Upper lobe of left lung (tissue), 6 donors: ENCODE measurements at regions not wholly inside any gene's neighbourhood (a gene's known extent, or its start where the extent isn't known, plus 50 kb on each side); places are given as distances from the start of the nearest gene placed in this dataset.

Experiments used
- ATAC-seq, 2 donors: fragments of 200-7000 bp; cut with Tn5 transposase; one replicate each; pipeline ENCODE4 v1.9.1; 2022; ENCODE audit warnings: mild to moderate bottlenecking in 2 of 2, moderate library complexity in 2 of 2; ENCODE audit not compliant: low FRiP score in 2 of 2
- DNase-seq, 2 donors: peaks; one replicate each; pipeline ENCODE4 v3.0.0-alpha.2; 2019 to 2020
- H3K27ac ChIP-seq, 4 donors: fragments of 200-600 bp; sonication (generic); one replicate each; pipeline ENCODE4 v1.5.1; 2016 to 2019
- H3K27me3 ChIP-seq, 4 donors: fragments of 200-600 bp; sonication (generic); one replicate each; pipeline ENCODE4 v1.5.1; 2017 to 2019
- H3K36me3 ChIP-seq, 4 donors: fragments of 200-600 bp; sonication (generic); one replicate each; pipeline ENCODE4 v1.5.1; 2016 to 2019
- H3K4me1 ChIP-seq, 4 donors: fragments of 200-600 bp; sonication (generic); one replicate each; pipeline ENCODE4 v1.5.1; 2018 to 2019
- H3K4me3 ChIP-seq, 4 donors: fragments of 200-600 bp; sonication (generic); one replicate each; pipeline ENCODE4 v1.5.1; 2017 to 2019; ENCODE audit warnings: mild to moderate bottlenecking in 2 of 4, moderate library complexity in 1 of 4
- H3K9me3 ChIP-seq, 4 donors: fragments of 200-600 bp; sonication (generic); one replicate each; pipeline ENCODE4 v1.5.1; 2018 to 2019
- EP300 ChIP-seq, 4 donors: sonication (generic); formaldehyde crosslinking; IDR thresholded peaks; one replicate each; pipeline ENCODE4 v1.5.1; 2017; ENCODE audit warnings: antibody characterized with exemption in 4 of 4, control low read depth in 2 of 4
- POLR2A ChIP-seq, 4 donors: fragments of 450-650 bp; IDR thresholded peaks; one replicate each; pipeline ENCODE4 v1.5.1; 2016 to 2017; ENCODE audit warnings: antibody characterized with exemption in 4 of 4, mild to moderate bottlenecking in 2 of 4
- POLR2AphosphoS5 ChIP-seq, 2 donors: sonication (generic); formaldehyde crosslinking; IDR thresholded peaks; one replicate each; pipeline ENCODE4 v1.5.1; 2017; ENCODE audit warnings: antibody characterized with exemption in 2 of 2
- WGBS, 2 donors: methylation state at CpG; one replicate each; pipeline ENCODE4 v1.1.5; 2017 to 2018; 5-methylcytosine and 5-hydroxymethylcytosine counted together
- TF ChIP-seq, protein P1 (sequence below), 6 experiments: fragments of 450-650 bp in 4 of 6; fragments of 200-600 bp in 2 of 6; sonication (generic) in 2 of 6; IDR thresholded peaks; one replicate each; pipeline ENCODE4 v1.5.1; 2016 to 2019; ENCODE audit warnings: antibody characterized with exemption in 6 of 6
- donor health status: DM: no; HTN: no; CAD: no; lungs with moderate emphysema.
- donor health status: DM: no; HTN: yes; CAD: no; lungs with severe emphysema.

GRCh38 chr12:124371366-124371765 is 76.5 kb downstream of the RFLNA start:
- Histone ChIP-seq H3K27me3 (no peaks in the 10 kb centered on the region), H3K4me1 (peaks cover 36 to 41% (median 38%) of the 10 kb centered on the region in 4 donors), H3K9me3 (no peaks in the 10 kb centered on the region), H3K4me3 (no peak overlapping the region), H3K36me3 (peaks cover 12 to 75% (median 56%) of the 10 kb centered on the region in 4 donors), H3K27ac (peak overlapping the region in 3 of 4 donors; percentile 14 to 89 (median 87))
- ATAC-seq (no peak), DNase-seq (peak in 1 of 2 donors; percentile 68)
- 83 to 90% methylated on average over 1 to 12 of the region's 13 CpGs for WGBS, 2 donors
- TF ChIP-seq POLR2AphosphoS5 (IDR thresholded peaks at IDR 0.05) (no peak), EP300 (IDR thresholded peaks at IDR 0.05) (no peak), POLR2A (IDR thresholded peaks at IDR 0.05) (no peak)
- TF ChIP-seq, protein P1, sequence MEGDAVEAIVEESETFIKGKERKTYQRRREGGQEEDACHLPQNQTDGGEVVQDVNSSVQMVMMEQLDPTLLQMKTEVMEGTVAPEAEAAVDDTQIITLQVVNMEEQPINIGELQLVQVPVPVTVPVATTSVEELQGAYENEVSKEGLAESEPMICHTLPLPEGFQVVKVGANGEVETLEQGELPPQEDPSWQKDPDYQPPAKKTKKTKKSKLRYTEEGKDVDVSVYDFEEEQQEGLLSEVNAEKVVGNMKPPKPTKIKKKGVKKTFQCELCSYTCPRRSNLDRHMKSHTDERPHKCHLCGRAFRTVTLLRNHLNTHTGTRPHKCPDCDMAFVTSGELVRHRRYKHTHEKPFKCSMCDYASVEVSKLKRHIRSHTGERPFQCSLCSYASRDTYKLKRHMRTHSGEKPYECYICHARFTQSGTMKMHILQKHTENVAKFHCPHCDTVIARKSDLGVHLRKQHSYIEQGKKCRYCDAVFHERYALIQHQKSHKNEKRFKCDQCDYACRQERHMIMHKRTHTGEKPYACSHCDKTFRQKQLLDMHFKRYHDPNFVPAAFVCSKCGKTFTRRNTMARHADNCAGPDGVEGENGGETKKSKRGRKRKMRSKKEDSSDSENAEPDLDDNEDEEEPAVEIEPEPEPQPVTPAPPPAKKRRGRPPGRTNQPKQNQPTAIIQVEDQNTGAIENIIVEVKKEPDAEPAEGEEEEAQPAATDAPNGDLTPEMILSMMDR (IDR thresholded peaks at IDR 0.05) = no peak

DNA sequence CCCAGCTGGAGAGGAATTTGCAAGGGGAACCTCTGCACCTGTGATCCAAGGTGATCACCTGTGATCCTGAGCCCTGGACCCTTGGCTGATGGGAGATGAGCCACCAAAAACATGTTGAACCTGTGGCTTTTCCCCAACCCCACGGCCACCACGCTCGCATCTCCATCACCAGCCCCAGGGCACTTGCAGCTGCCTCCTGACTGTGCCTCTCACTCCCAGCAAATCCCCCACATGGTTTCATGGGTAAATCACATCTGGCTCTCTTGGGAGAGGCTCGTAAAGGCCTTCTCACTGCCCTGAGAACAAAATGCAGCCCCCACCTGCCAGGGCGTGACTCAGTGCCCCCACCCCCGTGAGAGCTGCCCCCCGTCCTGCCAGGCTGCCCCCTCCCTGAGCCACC is 76.0 kb downstream of the RFLNA start:
- TF ChIP-seq EP300 (IDR thresholded peaks at IDR 0.05) = no peak
- TF ChIP-seq, protein P1 (IDR thresholded peaks at IDR 0.05) = no peak
- no peak for TF ChIP-seq POLR2A (IDR thresholded peaks at IDR 0.05)
- no peak for TF ChIP-seq POLR2AphosphoS5 (IDR thresholded peaks at IDR 0.05)
- WGBS, 2 donors = 100% methylated on average over 4 of the region's 7 CpGs; no CpG with 5 or more reads in 1 of the 2 donors
- Histone ChIP-seq H3K9me3 (no peaks in the 10 kb centered on the region), H3K4me3 (no peak overlapping the region), H3K27me3 (no peaks in the 10 kb centered on the region), H3K36me3 (peaks cover 12 to 74% (median 55%) of the 10 kb centered on the region in 4 donors), H3K4me1 (peaks cover 36 to 41% (median 38%) of the 10 kb centered on the region in 4 donors), H3K27ac (peak overlapping the region; percentile 83 to 89 (median 88))
- ATAC-seq (no peak), DNase-seq (peak in 1 of 2 donors; percentile 27)

GRCh38 chr12:124370384-124370783 is 75.5 kb downstream of the RFLNA start:
- Histone ChIP-seq H3K27ac (peak overlapping the region; percentile 83 to 89 (median 88)), H3K27me3 (no peaks in the 10 kb centered on the region), H3K4me3 (no peak overlapping the region), H3K36me3 (peaks cover 12 to 74% (median 54%) of the 10 kb centered on the region in 4 donors), H3K9me3 (no peaks in the 10 kb centered on the region), H3K4me1 (peaks cover 36 to 41% (median 38%) of the 10 kb centered on the region in 4 donors)
- TF ChIP-seq POLR2AphosphoS5 (IDR thresholded peaks at IDR 0.05) (no peak), EP300 (IDR thresholded peaks at IDR 0.05) (no peak), POLR2A (IDR thresholded peaks at IDR 0.05) (no peak)
- TF ChIP-seq, protein P1 (IDR thresholded peaks at IDR 0.05) = no peak
- DNase-seq (no peak), ATAC-seq (no peak)
- 85 to 89% methylated on average over 4 to 7 of the region's 7 CpGs for WGBS, 2 donors

- Histone ChIP-seq H3K4me1 (peaks cover 36 to 41% (median 38%) of the 10 kb centered on the region in 4 donors), H3K27ac (peak overlapping the region; percentile 83 to 89 (median 88)), H3K27me3 (no peaks in the 10 kb centered on the region), H3K36me3 (peaks cover 12 to 74% (median 51%) of the 10 kb centered on the region in 4 donors), H3K9me3 (no peaks in the 10 kb centered on the region), H3K4me3 (no peak overlapping the region)
- WGBS, 2 donors = 55 to 56% methylated on average over 6 to 14 of the region's 20 CpGs
- TF ChIP-seq EP300 (IDR thresholded peaks at IDR 0.05) (no peak), POLR2AphosphoS5 (IDR thresholded peaks at IDR 0.05) (no peak), POLR2A (IDR thresholded peaks at IDR 0.05) (no peak)
- TF ChIP-seq, protein P1 (IDR thresholded peaks at IDR 0.05) = no peak
- ATAC-seq (peak; percentile 0 to 76), DNase-seq (no peak)
Observed at GRCh38 chr12:124369827-124370378, 75.0 kb downstream of the RFLNA start.
